CD4-positive, alpha-beta T cell treated with Interleukin-4 for 1 hour (primary cell): ENCODE measurements at regions not wholly inside any gene's neighbourhood (a gene's known extent, or its start where the extent isn't known, plus 50 kb on each side); places are given as distances from the start of the nearest gene placed in this dataset.
"Not testable (repeated sequence)": the region's sequence is repeated elsewhere in the genome, so short reads cannot be mapped to it uniquely, and the experiment has no call there.

ENCODE experiments used
- DNase-seq, 2 donors: peaks; one replicate each; pipeline ENCODE4 v3.0.0-alpha.2; 2020 to 2022

DNA sequence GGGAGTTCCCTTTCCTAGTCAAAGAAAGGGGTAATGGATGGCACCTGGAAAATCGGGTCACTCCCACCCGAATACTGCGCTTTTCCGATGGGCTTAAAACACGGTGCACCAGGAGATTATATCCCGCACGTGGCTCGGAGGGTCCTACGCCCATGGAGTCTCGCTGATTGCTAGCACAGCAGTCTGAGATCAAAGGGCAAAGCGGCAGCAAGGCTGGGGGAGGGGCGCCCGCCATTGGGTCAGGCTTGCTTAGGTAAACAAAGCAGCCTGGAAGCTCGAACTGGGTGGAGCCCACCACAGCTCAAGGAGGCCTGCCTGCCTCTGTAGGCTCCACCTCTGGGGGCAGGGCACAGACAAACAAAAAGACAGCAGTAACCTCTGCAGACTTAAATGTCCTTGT lies 683.3 kb upstream of the MIR17HG start:
- DNase-seq, result not testable (repeated sequence)

- DNase-seq, result no peak
Measured at GRCh38 chr13:90673746-90674145, 673.7 kb upstream of the MIR17HG start.

- DNase-seq, result no peak
Measured at GRCh38 chr13:90675129-90675528, 672.4 kb upstream of the MIR17HG start.

DNA sequence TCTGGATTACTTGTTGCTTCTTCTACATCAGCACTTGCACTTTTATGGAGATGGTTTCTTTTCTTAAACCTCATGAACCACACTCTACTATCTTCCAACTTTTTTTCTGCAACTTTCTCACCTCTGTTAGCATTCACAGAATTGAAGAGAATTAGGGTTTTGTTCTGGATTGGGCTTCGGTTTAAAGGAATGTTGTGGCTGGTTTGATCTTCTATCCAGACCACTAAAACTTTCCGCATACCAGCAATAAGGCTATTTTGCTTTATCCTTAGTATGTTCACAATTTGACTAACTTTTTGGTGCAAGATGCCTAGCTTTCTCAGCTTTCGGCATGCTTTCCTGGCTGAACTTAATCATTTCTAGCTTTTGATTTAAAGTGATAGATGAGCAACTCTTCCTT lies 666.7 kb upstream of the MIR17HG start:
- no peak for DNase-seq

- no peak for DNase-seq
Measured at GRCh38 chr13:90683711-90684131, 663.8 kb upstream of the MIR17HG start.

- DNase-seq, result no peak
Measured at GRCh38 chr13:90686442-90686841, 661.0 kb upstream of the MIR17HG start.

DNA sequence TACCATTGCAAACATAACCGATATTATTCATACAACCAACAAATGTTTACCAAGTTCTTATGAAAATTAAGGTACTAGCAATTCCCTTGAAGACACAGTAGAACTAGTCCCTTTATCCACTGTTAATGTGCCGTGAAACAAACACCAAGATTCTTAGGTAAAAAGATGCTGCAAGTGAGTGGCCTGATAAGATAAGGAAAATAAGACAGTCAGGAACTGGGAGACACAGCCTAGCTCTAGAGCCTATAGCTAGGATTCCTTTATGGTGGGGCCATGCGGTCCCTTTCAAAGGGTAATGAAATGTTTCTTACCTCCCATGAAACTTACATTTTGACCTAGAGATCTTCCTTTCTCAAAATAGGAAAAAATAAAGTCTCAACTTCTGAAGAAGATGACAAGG lies 658.4 kb upstream of the MIR17HG start:
- DNase-seq, result no peak

DNA sequence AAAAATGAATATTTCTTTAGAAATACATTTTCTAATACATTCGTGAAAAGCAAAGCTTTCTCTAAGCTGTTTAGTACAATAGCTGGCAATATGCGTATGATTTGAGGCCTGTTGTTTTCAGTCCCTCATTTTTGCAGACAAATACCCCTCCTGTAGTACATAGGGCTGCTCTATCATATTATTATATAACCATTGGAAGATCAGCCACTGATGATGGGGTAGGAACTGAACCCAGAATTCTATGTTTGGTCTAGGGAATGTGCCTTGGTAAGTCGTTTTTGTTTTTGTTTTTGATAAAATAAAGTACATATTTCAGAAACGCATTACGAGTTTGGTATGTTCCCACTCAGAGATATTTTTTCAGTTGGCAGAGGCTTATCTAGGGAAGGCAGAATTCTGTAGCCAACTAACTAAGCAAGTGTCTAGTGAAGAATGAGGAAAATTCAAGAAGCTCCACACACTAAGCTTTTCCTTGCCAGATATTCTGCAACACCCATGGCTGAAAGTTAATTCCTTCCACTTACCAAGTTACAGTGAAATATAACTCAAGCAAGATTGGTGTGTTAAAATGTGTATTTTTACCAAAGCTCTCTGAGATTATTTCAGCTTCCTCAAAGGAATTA lies 656.9 kb upstream of the MIR17HG start:
- no peak for DNase-seq

DNA sequence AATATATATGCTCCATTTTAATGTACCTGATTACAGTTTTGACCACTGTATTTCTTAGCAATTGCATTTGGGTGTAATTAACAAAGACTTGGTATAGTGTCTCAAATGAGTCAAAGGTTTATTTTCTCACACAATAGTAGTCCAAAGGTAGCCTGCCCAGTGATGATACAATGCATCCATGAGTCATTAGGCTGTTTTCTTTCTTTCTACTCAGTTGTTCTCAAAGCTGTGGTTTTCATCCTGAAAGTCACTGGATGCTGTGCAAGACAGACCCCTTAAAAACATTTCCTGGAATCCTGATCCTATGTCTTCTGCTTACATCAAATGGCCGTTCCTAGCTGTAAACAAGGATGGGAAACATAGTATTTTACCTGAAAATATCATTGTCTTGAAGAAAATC lies 651.2 kb upstream of the MIR17HG start:
- DNase-seq, result no peak

- no peak for DNase-seq
Measured at GRCh38 chr13:90696656-90697055, 650.8 kb upstream of the MIR17HG start.

DNA sequence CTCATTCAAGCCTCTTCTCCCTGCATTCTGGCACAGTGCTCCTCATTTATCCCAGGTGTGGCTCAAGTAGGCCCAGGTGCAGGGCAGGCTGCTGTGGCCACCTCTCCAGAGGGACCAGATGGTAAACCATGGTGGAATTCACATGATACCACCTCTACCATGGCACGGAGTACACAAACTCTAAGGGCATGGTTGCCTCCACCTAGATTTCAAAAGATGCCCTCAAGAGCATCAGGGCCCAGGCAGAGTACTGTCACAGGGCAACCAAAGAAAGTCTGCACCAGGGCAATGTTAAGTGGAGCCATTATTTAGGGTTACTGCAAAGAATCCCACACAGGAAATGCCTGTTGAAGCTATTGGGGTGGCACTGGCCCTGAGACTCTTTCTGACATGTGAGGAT lies 647.1 kb upstream of the MIR17HG start:
- no peak for DNase-seq

DNA sequence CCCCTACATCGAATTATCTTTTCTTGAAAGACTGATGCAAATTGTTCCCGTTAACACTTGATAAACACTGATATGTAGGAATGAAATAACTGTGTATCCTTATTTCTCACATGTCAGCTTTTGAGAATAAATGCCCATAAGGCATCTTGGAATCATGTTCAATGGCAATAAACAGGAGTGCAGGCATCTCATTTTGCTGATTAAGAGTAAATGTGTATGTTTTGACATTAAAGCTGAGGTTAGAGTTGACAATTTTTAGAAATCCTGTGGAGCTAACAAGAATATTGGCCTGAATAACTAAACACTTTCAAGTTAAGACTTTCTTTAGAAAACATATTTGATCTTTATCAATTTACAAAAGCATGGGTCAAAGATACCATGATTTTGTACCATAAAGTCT lies 646.2 kb upstream of the MIR17HG start:
- DNase-seq, result no peak

GRCh38 chr13:90702050-90702449 lies 645.4 kb upstream of the MIR17HG start:
- DNase-seq, result no peak

DNA sequence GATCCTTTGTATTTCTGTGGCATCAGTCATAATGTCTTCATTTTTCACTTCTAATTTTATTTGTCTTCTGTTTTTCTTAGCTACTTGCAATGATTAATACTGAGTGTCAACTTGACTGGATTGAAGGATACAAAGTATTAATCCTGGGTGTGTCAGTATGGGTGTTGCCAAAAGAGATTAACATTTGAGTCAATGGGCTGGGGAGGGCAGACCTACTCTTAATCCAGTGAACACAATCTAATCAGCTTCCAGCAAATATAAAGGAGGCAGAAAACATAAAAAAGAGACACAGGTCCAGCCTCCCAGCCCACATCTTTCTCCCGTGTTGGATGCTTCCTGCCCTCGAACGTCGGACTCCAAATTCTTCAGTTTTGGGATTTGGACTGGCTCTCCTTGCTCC lies 640.9 kb upstream of the MIR17HG start:
- no peak for DNase-seq

- no peak for DNase-seq
Measured at GRCh38 chr13:90708128-90708527, 639.4 kb upstream of the MIR17HG start.

- no peak for DNase-seq
Measured at GRCh38 chr13:90709319-90709718, 638.2 kb upstream of the MIR17HG start.

GRCh38 chr13:90710164-90710759 lies 637.2 kb upstream of the MIR17HG start:
- no peak for DNase-seq

GRCh38 chr13:90713441-90714133 lies 633.9 kb upstream of the MIR17HG start:
- DNase-seq, result no peak

GRCh38 chr13:90715485-90715884 lies 632.0 kb upstream of the MIR17HG start:
- DNase-seq, result no peak

DNA sequence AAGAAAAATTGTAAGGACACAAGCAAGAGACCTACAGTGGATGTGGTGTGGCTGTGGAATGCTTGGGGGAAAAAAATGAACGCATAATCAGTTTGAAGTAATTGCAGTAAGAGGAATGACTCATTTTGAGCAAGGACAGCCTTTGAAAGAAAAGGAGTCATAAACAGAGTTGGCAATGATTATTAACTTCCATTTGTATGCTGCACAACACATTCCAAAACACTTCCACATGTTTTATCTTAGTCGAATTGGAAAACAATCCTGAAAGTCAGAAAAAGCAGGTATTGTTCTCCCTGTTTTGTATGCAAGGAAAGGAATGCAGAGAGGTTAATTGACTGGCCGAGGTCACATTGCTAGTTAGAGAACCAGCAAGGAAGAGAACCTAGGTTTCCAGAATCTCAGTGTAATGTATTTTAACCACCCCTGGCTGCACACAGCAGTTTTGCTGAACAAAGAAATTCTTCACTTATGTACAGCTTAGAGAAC lies 630.0 kb upstream of the MIR17HG start:
- no peak for DNase-seq

- no peak for DNase-seq
Measured at GRCh38 chr13:90719461-90719860, 628.0 kb upstream of the MIR17HG start.

GRCh38 chr13:90721937-90722336 lies 625.5 kb upstream of the MIR17HG start:
- no peak for DNase-seq

GRCh38 chr13:90723381-90723780 lies 624.1 kb upstream of the MIR17HG start:
- no peak for DNase-seq

DNA sequence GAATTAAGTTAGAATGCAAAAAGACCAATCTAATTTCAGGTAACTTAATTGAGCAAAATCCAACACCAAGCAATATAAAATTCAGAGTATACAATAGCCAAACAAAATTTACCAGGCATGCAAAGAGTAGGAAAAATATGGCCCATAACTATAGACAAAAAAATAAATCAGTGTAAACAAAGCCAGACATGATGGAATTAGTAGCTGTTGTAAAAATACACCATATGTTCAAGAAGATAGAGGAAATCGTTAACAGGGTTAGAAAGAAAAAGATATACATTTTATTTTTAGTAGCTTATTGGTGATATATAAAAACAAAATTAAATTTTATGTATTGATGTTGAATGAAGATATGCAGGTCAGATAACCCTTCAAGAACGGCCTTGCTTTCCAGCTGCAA lies 621.1 kb upstream of the MIR17HG start:
- no peak for DNase-seq
